Liver (tissue), 8 donors: ENCODE measurements at regions not wholly inside any gene's neighbourhood (a gene's known extent, or its start where the extent isn't known, plus 50 kb on each side); places are given as distances from the start of the nearest gene placed in this dataset.

Experiments
- DNase-seq: peaks from one replicate; pipeline ENCODE4 v3.0.0-alpha.2; 2017; ENCODE audit warnings: low spot score
- H3K27ac ChIP-seq, 2 donors: one replicate each; pipeline ENCODE4 v1.7.0; 2013; ENCODE audit warnings: inconsistent platforms in 2 of 2, low read length in 2 of 2, control low read depth in 1 of 2, low read depth in 1 of 2, mild to moderate bottlenecking in 1 of 2
- H3K27me3 ChIP-seq, 4 donors: one replicate each; pipeline versions ENCODE4 v1.6.1 to v1.7.0; 2013; ENCODE audit warnings: low read length in 3 of 4, inconsistent platforms in 1 of 4, mild to moderate bottlenecking in 1 of 4, moderate library complexity in 1 of 4; ENCODE audit not compliant: control insufficient read depth in 4 of 4, insufficient read depth in 4 of 4
- H3K36me3 ChIP-seq, 4 donors: one replicate each; pipeline versions ENCODE4 v1.6.1 to v1.7.0; 2013; ENCODE audit warnings: low read length in 3 of 4, mild to moderate bottlenecking in 3 of 4, low read depth in 1 of 4, moderate library complexity in 1 of 4; ENCODE audit not compliant: control insufficient read depth in 4 of 4, insufficient read depth in 3 of 4
- H3K4me1 ChIP-seq, 4 donors: one replicate each; pipeline versions ENCODE4 v1.6.1 to v1.7.0; 2013; ENCODE audit warnings: low read length in 3 of 4, mild to moderate bottlenecking in 3 of 4, moderate library complexity in 1 of 4; ENCODE audit not compliant: control insufficient read depth in 4 of 4, insufficient read depth in 4 of 4
- H3K4me3 ChIP-seq, 3 donors: one replicate each; pipeline versions ENCODE4 v1.6.1 to v1.7.0; 2013; ENCODE audit warnings: low read length in 3 of 3, control low read depth in 1 of 3, low read depth in 1 of 3, mild to moderate bottlenecking in 1 of 3
- H3K9ac ChIP-seq, 2 donors: one replicate each; pipeline ENCODE4 v1.7.0; 2013; ENCODE audit warnings: low read length in 2 of 2, mild to moderate bottlenecking in 2 of 2, moderate library complexity in 2 of 2, control low read depth in 1 of 2, low read depth in 1 of 2
- H3K9me3 ChIP-seq, 4 donors: one replicate each; pipeline versions ENCODE4 v1.6.1 to v1.7.0; 2013; ENCODE audit warnings: low read length in 3 of 4; ENCODE audit not compliant: control insufficient read depth in 4 of 4
- ATF3 ChIP-seq: IDR thresholded peaks from 2 replicates; pipeline ENCODE4 v1.6.1; 2016; ENCODE audit warnings: antibody characterized with exemption
- CTCF ChIP-seq: fragments of 150-350 bp; IDR thresholded peaks from 2 replicates; pipeline ENCODE4 v1.5.1; 2017; ENCODE audit warnings: improper control_type of control experiment, low read depth, low read length; ENCODE audit not compliant: missing input control
- EGR1 ChIP-seq, 2 donors: IDR thresholded peaks; 2 replicates each; pipeline ENCODE4 v1.6.1; 2016 to 2018; ENCODE audit warnings: antibody characterized with exemption in 2 of 2, low read depth in 2 of 2
- FOXA1 ChIP-seq: IDR thresholded peaks from 2 replicates; pipeline ENCODE4 v1.6.1; 2016; ENCODE audit warnings: antibody characterized with exemption
- FOXA2 ChIP-seq: IDR thresholded peaks from 2 replicates; pipeline ENCODE4 v1.6.1; 2016; ENCODE audit warnings: antibody characterized with exemption
- GABPA ChIP-seq, 2 donors: IDR thresholded peaks in 1 of 2; conservative IDR thresholded peaks in 1 of 2; 2 replicates each; pipeline ENCODE4 v1.6.1; 2016; ENCODE audit warnings: antibody characterized with exemption in 2 of 2, mild to moderate bottlenecking in 1 of 2, moderate library complexity in 1 of 2
- HNF4A ChIP-seq, 2 donors: conservative IDR thresholded peaks; 2 replicates each; pipeline ENCODE4 v1.6.1; 2016; ENCODE audit warnings: antibody characterized with exemption in 2 of 2, mild to moderate bottlenecking in 2 of 2
- HNF4G ChIP-seq: IDR thresholded peaks from 2 replicates; pipeline ENCODE4 v1.6.1; 2016; ENCODE audit warnings: antibody characterized with exemption
- JUND ChIP-seq, 2 donors: IDR thresholded peaks; 2 replicates each; pipeline ENCODE4 v1.6.1; 2016; ENCODE audit warnings: antibody characterized with exemption in 2 of 2
- MAX ChIP-seq: IDR thresholded peaks from 2 replicates; pipeline ENCODE4 v1.6.1; 2016; ENCODE audit warnings: antibody characterized with exemption
- NR2F2 ChIP-seq: IDR thresholded peaks from 2 replicates; pipeline ENCODE4 v1.6.1; 2016; ENCODE audit warnings: antibody characterized with exemption
- RAD21 ChIP-seq, 2 donors: IDR thresholded peaks; 2 replicates each; pipeline ENCODE4 v1.6.1; 2016; ENCODE audit warnings: antibody characterized with exemption in 2 of 2, mild to moderate bottlenecking in 2 of 2
- REST ChIP-seq: IDR thresholded peaks from 2 replicates; pipeline ENCODE4 v1.6.1; 2016; ENCODE audit warnings: antibody characterized with exemption, mild to moderate bottlenecking
- RXRA ChIP-seq, 2 donors: IDR thresholded peaks; 2 replicates each; pipeline ENCODE4 v1.6.1; 2017 to 2018; ENCODE audit warnings: antibody characterized with exemption in 2 of 2, mild to moderate bottlenecking in 1 of 2
- TAF1 ChIP-seq: conservative IDR thresholded peaks from 2 replicates; pipeline ENCODE4 v1.6.1; 2016; ENCODE audit warnings: antibody characterized with exemption, mild to moderate bottlenecking
- YY1 ChIP-seq: IDR thresholded peaks from 2 replicates; pipeline ENCODE4 v1.6.1; 2016; ENCODE audit warnings: antibody characterized with exemption, mild to moderate bottlenecking
- ZBTB33 ChIP-seq: IDR thresholded peaks from 2 replicates; pipeline ENCODE4 v1.6.1; 2016; ENCODE audit warnings: antibody characterized with exemption
- WGBS: extraction: QIAGEN DNeasy Blood & Tissue Kit; methylation state at CpG from one replicate; pipeline ENCODE4 v1.1.7; 2013; 5-methylcytosine and 5-hydroxymethylcytosine counted together
- donor health status: healthy.
- donor health status: healthy.
- donor health status: healthy.
- donor health status: healthy.
- donor health status: healthy.

- TF ChIP-seq ZBTB33 (no peak), YY1 (no peak), HNF4A (conservative IDR thresholded peaks at IDR 0.05) (no peak), EGR1 (IDR thresholded peaks at IDR 0.05; ENCODE audit: low read depth in 2 of 2) (no peak), RAD21 (IDR thresholded peaks at IDR 0.05) (no peak), ATF3 (no peak)
These were observed 276.3 kb upstream of the RAG2 start (continued) for GRCh38 chr11:36874291-36874690.

GRCh38 chr11:36870361-36870760 lies 272.3 kb upstream of the RAG2 start:
- 42% methylated on average over 3 of the region's 3 CpGs for WGBS
- no peak for DNase-seq
- TF ChIP-seq YY1, result no peak
- no peak for TF ChIP-seq RAD21 (IDR thresholded peaks at IDR 0.05)
- no peak for TF ChIP-seq ZBTB33

GRCh38 chr11:36868380-36868779 lies 270.3 kb upstream of the RAG2 start:
- no peaks in the 10 kb centered on the region for H3K36me3 ChIP-seq
- H3K4me1 ChIP-seq, result no peaks in the 10 kb centered on the region
- H3K9me3 ChIP-seq, result no peaks in the 10 kb centered on the region
- WGBS, result 75% methylated on average over 5 of the region's 5 CpGs
- no peak overlapping the region for H3K27ac ChIP-seq
- H3K27me3 ChIP-seq, result no peaks in the 10 kb centered on the region
- no peak overlapping the region for H3K4me3 ChIP-seq
- TF ChIP-seq FOXA2 (no peak), NR2F2 (no peak), EGR1 (IDR thresholded peaks at IDR 0.05; ENCODE audit: low read depth in 2 of 2) (no peak), MAX (no peak), YY1 (no peak), ZBTB33 (no peak), REST (no peak), JUND (IDR thresholded peaks at IDR 0.05) (no peak), HNF4G (no peak), TAF1 (no peak), HNF4A (conservative IDR thresholded peaks at IDR 0.05) (no peak), ATF3 (no peak), GABPA (IDR thresholded peaks at IDR 0.05 in 1 of 2, conservative IDR thresholded peaks at IDR 0.05 in 1 of 2) (no peak), FOXA1 (no peak), CTCF (no peak), RXRA (IDR thresholded peaks at IDR 0.05) (no peak)
- no peak for DNase-seq
- H3K9ac ChIP-seq, result no peak overlapping the region

More at GRCh38 chr11:36870361-36870760, 272.3 kb upstream of the RAG2 start:
- Histone ChIP-seq H3K27ac (no peak overlapping the region), H3K36me3 (no peaks in the 10 kb centered on the region), H3K27me3 (no peaks in the 10 kb centered on the region), H3K4me1 (no peaks in the 10 kb centered on the region), H3K9me3 (no peaks in the 10 kb centered on the region), H3K9ac (no peak overlapping the region), H3K4me3 (no peak overlapping the region)
